ENCODE measurements at regions not wholly inside any gene's neighbourhood (a gene's known extent, or its start where the extent isn't known, plus 50 kb on each side); places are given as distances from the start of the nearest gene placed in this dataset.

GRCh38 chr2:223536546-223536945 lies 65.6 kb downstream of the SCG2 start:
- no peaks in the 10 kb centered on the region for H3K4me1 Mint-ChIP-seq (ENCODE audit: low read depth)
- DNase-seq, result no peak
- no peak for ATAC-seq (ENCODE audit: poor library complexity)
- Histone ChIP-seq H3K9me3 (ENCODE audit: control insufficient read depth in 1 of 2, insufficient read depth in 1 of 2, low read length in 2 of 2) (no peaks in the 10 kb centered on the region), H3K27me3 (ENCODE audit: control insufficient read depth in 1 of 2, insufficient read depth in 2 of 2, low read length in 2 of 2) (no peaks in the 10 kb centered on the region), H3K27ac (ENCODE audit: low read depth in 1 of 2, low read length in 2 of 2) (no peak overlapping the region), H3K36me3 (ENCODE audit: insufficient read depth, low read length) (no peaks in the 10 kb centered on the region), H3K4me3 (ENCODE audit: low read length) (no peak overlapping the region), H3K4me1 (ENCODE audit: insufficient read depth, low read length) (no peaks in the 10 kb centered on the region)
- H3K27me3 Mint-ChIP-seq, result no peaks in the 10 kb centered on the region
- no peak overlapping the region for H3K27ac Mint-ChIP-seq
- POLR2A ChIA-PET, result no interaction called here
- TF ChIP-seq CTCF (IDR thresholded peaks at IDR 0.05), result no peak
- H3K9me3 Mint-ChIP-seq, result no peaks in the 10 kb centered on the region
- CTCF ChIA-PET, result no interaction called here
- no peaks in the 10 kb centered on the region for H3K36me3 Mint-ChIP-seq (ENCODE audit: low read depth)
- no peak overlapping the region for H3K4me3 Mint-ChIP-seq
- intact Hi-C loops (cut with DNase I, micrococcal nuclease), result no loop called here

GRCh38 chr2:223537115-223537514 lies 65.0 kb downstream of the SCG2 start:
- ChIA-PET POLR2A (no interaction called here), CTCF (no interaction called here)
- no peak overlapping the region for H3K27ac ChIP-seq (ENCODE audit: low read depth in 1 of 2, low read length in 2 of 2)
- H3K4me1 ChIP-seq (ENCODE audit: insufficient read depth, low read length), result no peaks in the 10 kb centered on the region
- Mint-ChIP-seq H3K27ac (no peak overlapping the region), H3K27me3 (no peaks in the 10 kb centered on the region), H3K36me3 (ENCODE audit: low read depth) (no peaks in the 10 kb centered on the region), H3K9me3 (no peaks in the 10 kb centered on the region), H3K4me1 (ENCODE audit: low read depth) (no peaks in the 10 kb centered on the region), H3K4me3 (no peak overlapping the region)
- intact Hi-C loops (cut with DNase I, micrococcal nuclease), result no loop called here
- no peaks in the 10 kb centered on the region for H3K36me3 ChIP-seq (ENCODE audit: insufficient read depth, low read length)
- H3K9me3 ChIP-seq (ENCODE audit: control insufficient read depth in 1 of 2, insufficient read depth in 1 of 2, low read length in 2 of 2), result no peaks in the 10 kb centered on the region
- TF ChIP-seq CTCF (IDR thresholded peaks at IDR 0.05), result no peak
- ATAC-seq (ENCODE audit: poor library complexity) (no peak), DNase-seq (no peak)
- no peak overlapping the region for H3K4me3 ChIP-seq (ENCODE audit: low read length)
- H3K27me3 ChIP-seq (ENCODE audit: control insufficient read depth in 1 of 2, insufficient read depth in 2 of 2, low read length in 2 of 2), result no peaks in the 10 kb centered on the region

GRCh38 chr2:223537651-223538601 lies 64.2 kb downstream of the SCG2 start:
- Histone ChIP-seq H3K27ac (ENCODE audit: low read depth in 1 of 2, low read length in 2 of 2) (no peak overlapping the region), H3K9me3 (ENCODE audit: control insufficient read depth in 1 of 2, insufficient read depth in 1 of 2, low read length in 2 of 2) (no peaks in the 10 kb centered on the region), H3K36me3 (ENCODE audit: insufficient read depth, low read length) (no peaks in the 10 kb centered on the region), H3K4me3 (ENCODE audit: low read length) (no peak overlapping the region), H3K27me3 (ENCODE audit: control insufficient read depth in 1 of 2, insufficient read depth in 2 of 2, low read length in 2 of 2) (no peaks in the 10 kb centered on the region), H3K4me1 (ENCODE audit: insufficient read depth, low read length) (no peaks in the 10 kb centered on the region)
- H3K4me1 Mint-ChIP-seq (ENCODE audit: low read depth), result no peaks in the 10 kb centered on the region
- DNase-seq (no peak), ATAC-seq (ENCODE audit: poor library complexity) (no peak)
- TF ChIP-seq CTCF (IDR thresholded peaks at IDR 0.05), result no peak
- H3K27me3 Mint-ChIP-seq, result no peaks in the 10 kb centered on the region
- H3K4me3 Mint-ChIP-seq, result no peak overlapping the region
- POLR2A ChIA-PET, result no interaction called here
- H3K36me3 Mint-ChIP-seq (ENCODE audit: low read depth), result no peaks in the 10 kb centered on the region
- CTCF ChIA-PET, result no interaction called here
- H3K27ac Mint-ChIP-seq, result no peak overlapping the region
- no peaks in the 10 kb centered on the region for H3K9me3 Mint-ChIP-seq
- intact Hi-C loops (cut with DNase I, micrococcal nuclease), result no loop called here

All from CD4-positive, alpha-beta T cell (primary cell).